ENCODE measurements at regions not wholly inside any gene's neighbourhood (a gene's known extent, or its start where the extent isn't known, plus 50 kb on each side); places are given as distances from the start of the nearest gene placed in this dataset.
"Not testable (repeated sequence)": the region's sequence is repeated elsewhere in the genome, so short reads cannot be mapped to it uniquely, and the experiment has no call there.

- H3K27me3 ChIP-seq: no peaks in the 10 kb centered on the region
- H3K36me3 ChIP-seq: no peaks in the 10 kb centered on the region
- H3K27ac ChIP-seq: no peak overlapping the region
- TF ChIP-seq CTCF (IDR thresholded peaks at IDR 0.05): no peak
- no peaks in the 10 kb centered on the region for H3K9me3 ChIP-seq
- no peak overlapping the region for H3K4me3 ChIP-seq
- no peaks in the 10 kb centered on the region for H3K4me1 ChIP-seq
- DNase-seq: no peak
- intact Hi-C loops (cut with DNase I; ENCODE audit: low total_unique reads): no loop called here
Measured at GRCh38 chr9:78691542-78691941, 394.6 kb downstream of the PSAT1 start.

DNA sequence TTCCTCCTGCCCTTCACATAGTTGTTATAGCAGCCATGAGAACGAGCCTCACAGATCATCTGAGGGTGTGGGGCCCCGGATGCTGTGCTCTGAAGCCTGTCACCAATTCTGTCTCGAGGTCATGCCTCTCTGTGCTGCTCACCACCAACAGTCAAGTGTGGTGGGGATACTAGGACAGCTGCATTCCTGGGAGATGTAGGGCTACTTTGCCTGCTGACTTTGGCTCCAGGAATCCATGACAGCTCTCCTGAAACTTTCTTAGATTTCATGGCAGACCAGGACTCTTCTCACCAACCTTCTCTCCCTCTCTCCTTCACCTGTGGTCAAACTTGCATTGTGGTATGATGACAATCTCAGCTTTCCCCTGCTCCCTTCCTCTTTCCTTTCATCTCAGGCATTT is 395.9 kb downstream of the PSAT1 start:
- Histone ChIP-seq H3K4me1 (no peaks in the 10 kb centered on the region), H3K27ac (no peak overlapping the region), H3K4me3 (no peak overlapping the region), H3K9me3 (no peaks in the 10 kb centered on the region), H3K36me3 (no peaks in the 10 kb centered on the region), H3K27me3 (no peaks in the 10 kb centered on the region)
- DNase-seq: no peak
- intact Hi-C loops (cut with DNase I; ENCODE audit: low total_unique reads): no loop called here
- TF ChIP-seq CTCF (IDR thresholded peaks at IDR 0.05): no peak

DNA sequence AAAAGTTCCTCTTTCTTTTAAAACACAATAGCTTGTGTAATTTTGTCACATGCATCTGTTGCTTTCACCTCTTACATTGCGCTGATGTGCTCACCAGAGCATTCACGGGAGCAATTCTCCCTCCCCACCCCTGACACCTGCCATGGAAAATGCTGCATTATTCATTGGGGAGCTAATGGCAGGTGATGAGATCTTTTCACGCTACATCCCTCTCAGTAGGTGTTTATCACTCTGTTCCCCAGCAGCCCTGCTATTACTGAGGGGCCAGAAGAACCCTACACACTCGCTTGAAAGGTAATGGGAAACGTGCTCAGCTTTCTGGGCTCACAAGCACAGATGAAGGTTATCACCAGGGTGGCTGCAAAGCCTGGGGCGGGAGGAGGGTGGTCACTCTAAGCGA is 398.0 kb downstream of the PSAT1 start:
- no peaks in the 10 kb centered on the region for H3K36me3 ChIP-seq
- no peak for TF ChIP-seq CTCF (IDR thresholded peaks at IDR 0.05)
- no peak overlapping the region for H3K27ac ChIP-seq
- no peak for DNase-seq
- no peaks in the 10 kb centered on the region for H3K9me3 ChIP-seq
- no peak overlapping the region for H3K4me3 ChIP-seq
- no peaks in the 10 kb centered on the region for H3K4me1 ChIP-seq
- intact Hi-C loops (cut with DNase I; ENCODE audit: low total_unique reads): no loop called here
- no peaks in the 10 kb centered on the region for H3K27me3 ChIP-seq

DNA sequence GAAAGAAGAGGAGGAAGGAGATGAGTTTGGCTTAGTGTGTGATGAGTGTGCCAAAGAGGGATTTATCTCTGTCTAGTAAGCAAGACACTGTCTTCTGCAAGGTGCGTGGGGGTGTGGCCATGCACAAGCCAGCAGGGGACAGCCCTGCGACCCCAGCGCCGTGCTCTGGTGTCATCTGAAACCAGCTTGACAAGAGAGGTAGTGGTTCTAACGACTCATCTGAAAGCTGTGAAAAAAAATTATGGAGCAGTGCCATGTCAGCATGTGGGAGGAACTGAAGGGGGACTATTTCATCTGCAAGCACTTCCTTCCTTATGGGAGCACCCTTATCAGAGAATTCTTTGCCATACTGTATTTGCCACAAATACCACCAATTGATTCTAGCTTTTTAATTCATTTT is 398.6 kb downstream of the PSAT1 start:
- no peak for TF ChIP-seq CTCF (IDR thresholded peaks at IDR 0.05)
- no peaks in the 10 kb centered on the region for H3K36me3 ChIP-seq
- H3K9me3 ChIP-seq: no peaks in the 10 kb centered on the region
- DNase-seq: no peak
- no peak overlapping the region for H3K27ac ChIP-seq
- no peak overlapping the region for H3K4me3 ChIP-seq
- no peaks in the 10 kb centered on the region for H3K27me3 ChIP-seq
- intact Hi-C loops (cut with DNase I; ENCODE audit: low total_unique reads): no loop called here
- H3K4me1 ChIP-seq: no peaks in the 10 kb centered on the region

DNA sequence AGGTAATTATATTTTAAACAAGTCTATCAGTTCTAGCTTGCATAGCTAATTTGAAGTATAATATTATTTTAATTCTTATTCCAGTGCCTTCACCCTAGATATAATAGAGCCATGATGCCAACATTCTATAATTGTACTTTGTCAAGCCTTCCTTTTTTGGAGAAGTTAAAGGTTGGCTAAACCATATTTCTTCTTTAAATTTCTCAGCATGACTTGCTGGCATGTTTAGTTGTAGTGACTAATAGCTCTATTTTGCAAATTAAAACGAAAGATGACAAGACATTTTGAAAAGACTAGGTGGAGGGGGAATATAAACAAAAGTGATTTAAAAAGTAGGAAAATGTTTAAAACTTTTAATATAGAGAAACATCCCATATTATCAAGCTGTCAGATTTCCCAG is 400.7 kb downstream of the PSAT1 start:
- H3K27me3 ChIP-seq: no peaks in the 10 kb centered on the region
- H3K36me3 ChIP-seq: no peaks in the 10 kb centered on the region
- H3K4me1 ChIP-seq: no peaks in the 10 kb centered on the region
- no peak for DNase-seq
- H3K4me3 ChIP-seq: no peak overlapping the region
- intact Hi-C loops (cut with DNase I; ENCODE audit: low total_unique reads): no loop called here
- no peak for TF ChIP-seq CTCF (IDR thresholded peaks at IDR 0.05)
- no peaks in the 10 kb centered on the region for H3K9me3 ChIP-seq
- no peak overlapping the region for H3K27ac ChIP-seq

DNA sequence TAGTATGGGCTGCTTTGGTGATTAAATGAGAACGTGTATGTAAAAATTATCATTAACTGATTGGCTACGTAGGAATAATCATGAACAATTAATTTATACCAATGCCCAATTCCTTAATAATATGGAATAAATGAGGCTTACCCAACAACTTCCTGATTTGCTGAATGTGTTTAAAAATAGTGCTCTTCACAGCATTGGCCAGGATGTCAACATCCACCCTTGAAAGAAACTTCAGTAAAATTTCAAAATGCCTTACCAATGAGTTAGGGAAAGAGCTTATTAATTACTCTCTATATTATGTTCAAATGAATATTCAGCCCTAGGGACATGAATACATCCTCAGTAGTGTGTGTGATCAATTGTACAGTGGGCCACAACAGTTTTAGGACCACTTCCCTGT is 401.4 kb downstream of the PSAT1 start:
- intact Hi-C loops (cut with DNase I; ENCODE audit: low total_unique reads): no loop called here
- Histone ChIP-seq H3K9me3 (no peaks in the 10 kb centered on the region), H3K36me3 (no peaks in the 10 kb centered on the region), H3K27ac (no peak overlapping the region), H3K4me1 (no peaks in the 10 kb centered on the region), H3K27me3 (no peaks in the 10 kb centered on the region), H3K4me3 (no peak overlapping the region)
- no peak for TF ChIP-seq CTCF (IDR thresholded peaks at IDR 0.05)
- DNase-seq: no peak

- H3K4me1 ChIP-seq; H3K27me3 ChIP-seq; DNase-seq; H3K27ac ChIP-seq; intact Hi-C loops (cut with DNase I; ENCODE audit: low total_unique reads); H3K36me3 ChIP-seq; H3K9me3 ChIP-seq; H3K4me3 ChIP-seq: not testable (repeated sequence)
Measured at GRCh38 chr9:78699217-78699616, 402.3 kb downstream of the PSAT1 start.

DNA sequence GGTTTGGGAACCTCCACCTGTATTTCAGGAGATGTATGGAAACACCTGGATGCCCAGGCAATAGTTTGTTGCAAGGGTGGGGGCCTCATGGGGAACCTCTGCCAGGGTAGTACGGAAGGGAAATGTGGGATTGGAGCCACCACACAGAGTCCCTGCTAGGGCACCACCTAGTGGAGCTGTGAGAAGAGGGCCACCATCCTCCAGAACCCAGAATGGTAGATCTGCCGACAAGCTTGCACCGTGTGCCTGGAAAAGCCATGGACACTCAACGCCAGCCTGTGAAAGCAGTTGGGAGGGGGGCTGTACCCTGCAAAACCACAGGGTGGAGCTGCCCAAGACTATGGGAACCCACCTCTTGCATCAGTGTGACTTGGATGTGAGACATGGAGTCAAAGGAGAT is 407.2 kb downstream of the PSAT1 start:
- H3K9me3 ChIP-seq; H3K27me3 ChIP-seq; H3K4me1 ChIP-seq; H3K36me3 ChIP-seq; DNase-seq; intact Hi-C loops (cut with DNase I; ENCODE audit: low total_unique reads); H3K4me3 ChIP-seq; H3K27ac ChIP-seq: not testable (repeated sequence)
